ENCODE measurements at regions not wholly inside any gene's neighbourhood (a gene's known extent, or its start where the extent isn't known, plus 50 kb on each side); places are given as distances from the start of the nearest gene placed in this dataset.

DNA sequence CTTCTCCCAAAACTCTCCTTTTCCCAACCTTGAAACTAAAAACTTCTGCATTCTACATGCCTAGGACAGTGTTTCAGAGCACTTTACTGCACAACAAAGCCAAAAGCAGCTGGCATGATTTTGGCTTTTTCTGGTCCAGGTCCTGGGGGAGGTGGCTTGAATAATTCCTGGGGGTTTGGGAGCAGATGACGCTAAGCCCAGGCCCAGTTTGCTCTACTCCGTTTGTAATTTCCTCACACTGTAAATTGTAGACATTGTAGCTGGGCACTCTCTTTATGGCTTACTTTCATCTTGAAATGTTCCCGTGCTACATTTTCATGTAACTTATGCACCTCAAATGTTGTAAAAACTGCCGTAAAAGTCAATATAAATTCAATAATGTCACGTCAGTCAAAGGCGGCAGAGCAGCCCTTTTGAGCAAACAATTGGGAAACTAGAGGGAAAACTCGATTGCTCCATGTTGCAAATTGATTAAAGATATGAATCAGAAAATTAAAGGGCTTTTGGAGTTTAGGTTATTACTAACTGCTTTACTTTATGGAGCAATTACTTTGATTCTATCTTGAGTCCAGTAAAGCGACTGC, 373.2 kb upstream of the SLC14A2 start:
- DNase-seq (no peak), ATAC-seq (no peak)
- Mint-ChIP-seq H3K27ac (no peak overlapping the region), H3K36me3 (no peaks in the 10 kb centered on the region), H3K27me3 (peaks cover 2 to 14% (median 9%) of the 10 kb centered on the region in 5 donors), H3K9me3 (no peaks in the 10 kb centered on the region), H3K4me3 (no peak overlapping the region), H3K4me1 (no peaks in the 10 kb centered on the region)
- POLR2A ChIA-PET: no interaction called here

DNA sequence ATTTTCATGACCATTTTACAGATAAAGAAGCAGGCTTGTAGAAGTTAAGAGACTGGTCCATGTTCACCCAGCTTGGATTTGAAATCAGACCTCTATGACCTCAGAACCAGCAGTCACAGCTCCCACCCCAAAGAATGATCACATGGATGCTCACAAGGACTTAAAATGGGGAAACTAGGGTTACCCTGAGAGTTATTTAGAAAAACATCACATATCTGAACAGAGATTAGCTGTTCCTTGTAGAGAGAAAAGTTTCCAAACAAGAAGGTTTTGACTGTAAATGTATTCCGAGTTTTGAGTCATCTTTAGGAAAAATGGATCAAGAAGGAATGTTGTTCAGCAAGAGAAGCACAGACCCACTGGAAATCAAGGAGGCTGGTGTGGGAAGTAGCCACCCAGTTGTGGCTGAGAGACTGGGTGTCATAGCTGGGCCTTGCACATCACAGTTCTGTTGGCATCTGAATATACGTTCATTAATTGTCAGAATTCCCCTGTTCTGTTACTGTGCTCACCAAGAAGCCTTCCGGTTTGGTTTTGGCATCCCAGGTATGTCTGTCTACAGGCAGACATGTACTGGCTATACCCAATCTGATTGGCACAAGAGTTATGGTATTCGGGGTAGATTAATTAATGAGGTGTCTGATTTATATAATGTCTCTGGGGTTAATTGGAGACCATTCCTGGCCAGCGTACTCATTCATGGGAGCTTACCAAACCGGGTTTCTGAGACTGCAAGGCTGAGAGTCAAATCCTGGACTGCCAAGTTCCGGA, 371.8 kb upstream of the SLC14A2 start:
- Mint-ChIP-seq H3K27me3 (peaks cover 2 to 13% (median 9%) of the 10 kb centered on the region in 5 donors), H3K36me3 (no peaks in the 10 kb centered on the region), H3K4me3 (no peak overlapping the region), H3K4me1 (no peaks in the 10 kb centered on the region), H3K9me3 (no peaks in the 10 kb centered on the region), H3K27ac (no peak overlapping the region)
- DNase-seq: no peak
- no peak for ATAC-seq
- POLR2A ChIA-PET: no interaction called here

- H3K27me3 Mint-ChIP-seq: peaks cover 2 to 12% (median 7%) of the 10 kb centered on the region in 5 donors
- no peaks in the 10 kb centered on the region for H3K4me1 Mint-ChIP-seq
- no peak overlapping the region for H3K4me3 Mint-ChIP-seq
- no peak overlapping the region for H3K27ac Mint-ChIP-seq
- DNase-seq (no peak), ATAC-seq (no peak)
- H3K9me3 Mint-ChIP-seq: no peaks in the 10 kb centered on the region
- no peaks in the 10 kb centered on the region for H3K36me3 Mint-ChIP-seq
- POLR2A ChIA-PET: no interaction called here
Measured at GRCh38 chr18:45245091-45245511, 370.2 kb upstream of the SLC14A2 start.

DNA sequence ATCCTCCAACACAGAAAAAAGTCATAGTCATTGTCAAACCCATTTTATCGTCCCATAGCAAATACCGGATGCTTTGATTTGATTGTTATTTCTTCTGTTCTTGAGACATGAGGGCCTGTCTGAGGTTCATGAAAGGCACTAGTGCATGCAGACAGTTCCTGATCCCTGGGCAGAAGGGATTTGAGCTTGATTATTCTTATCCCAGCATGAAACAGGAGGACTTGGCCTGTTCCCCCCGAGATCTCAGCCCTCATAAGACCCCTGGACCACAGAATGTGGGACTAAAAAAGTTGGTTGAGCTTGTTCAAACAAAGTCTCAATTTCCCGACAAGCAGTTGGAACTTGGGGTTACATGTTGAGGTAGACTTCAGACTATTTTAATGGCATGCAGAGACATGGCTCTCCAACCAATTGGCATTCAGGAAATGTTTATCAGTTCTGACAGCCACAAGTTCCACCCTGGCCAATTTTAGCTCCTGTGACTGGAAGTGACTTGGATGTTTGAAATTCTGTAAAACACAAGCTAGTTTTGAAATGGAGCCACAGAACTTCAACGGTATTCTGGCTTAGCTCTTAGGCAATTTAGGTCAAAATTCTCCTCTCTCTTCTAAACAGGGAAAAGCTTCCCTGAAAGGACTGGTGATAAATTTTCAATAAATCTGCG, 366.9 kb upstream of the SLC14A2 start:
- DNase-seq (no peak), ATAC-seq (no peak)
- POLR2A ChIA-PET: no interaction called here
- Mint-ChIP-seq H3K27ac (no peak overlapping the region), H3K27me3 (peaks cover 0 to 4% (median 2%) of the 10 kb centered on the region in 5 donors), H3K4me1 (no peaks in the 10 kb centered on the region), H3K36me3 (no peaks in the 10 kb centered on the region), H3K9me3 (no peaks in the 10 kb centered on the region), H3K4me3 (no peak overlapping the region)

GRCh38 chr18:45249246-45249661, 366.0 kb upstream of the SLC14A2 start:
- Mint-ChIP-seq H3K4me3 (no peak overlapping the region), H3K9me3 (no peaks in the 10 kb centered on the region), H3K27me3 (peaks cover 0 to 4% (median 2%) of the 10 kb centered on the region in 5 donors), H3K4me1 (no peaks in the 10 kb centered on the region), H3K36me3 (no peaks in the 10 kb centered on the region), H3K27ac (no peak overlapping the region)
- DNase-seq: no peak
- ATAC-seq: no peak
- POLR2A ChIA-PET: no interaction called here

DNA sequence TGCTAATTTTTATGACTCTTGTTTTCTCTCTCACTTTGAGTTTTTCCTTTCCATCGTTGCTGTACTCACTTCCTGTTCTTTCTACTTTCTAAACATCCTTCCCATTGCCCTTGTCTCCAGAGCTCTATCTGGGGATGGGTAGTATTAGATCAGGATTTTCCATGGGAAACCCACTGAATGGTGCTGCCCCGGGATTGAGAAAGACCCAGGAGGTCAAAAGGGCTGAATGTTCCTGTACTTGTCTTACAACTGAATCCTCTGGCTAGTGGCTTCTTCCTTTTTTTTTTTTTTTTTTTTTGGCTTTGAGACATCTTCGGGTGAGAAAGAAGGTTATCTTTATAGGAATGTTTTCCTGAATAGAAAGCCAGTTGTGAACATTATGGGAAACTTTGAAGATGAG, 364.8 kb upstream of the SLC14A2 start:
- ATAC-seq: no peak
- no peak overlapping the region for H3K27ac Mint-ChIP-seq
- DNase-seq: no peak
- H3K27me3 Mint-ChIP-seq: peaks cover 3 to 10% (median 4%) of the 10 kb centered on the region in 5 donors
- H3K4me3 Mint-ChIP-seq: no peak overlapping the region
- H3K9me3 Mint-ChIP-seq: no peaks in the 10 kb centered on the region
- H3K4me1 Mint-ChIP-seq: no peaks in the 10 kb centered on the region
- POLR2A ChIA-PET: no interaction called here
- H3K36me3 Mint-ChIP-seq: no peaks in the 10 kb centered on the region

DNA sequence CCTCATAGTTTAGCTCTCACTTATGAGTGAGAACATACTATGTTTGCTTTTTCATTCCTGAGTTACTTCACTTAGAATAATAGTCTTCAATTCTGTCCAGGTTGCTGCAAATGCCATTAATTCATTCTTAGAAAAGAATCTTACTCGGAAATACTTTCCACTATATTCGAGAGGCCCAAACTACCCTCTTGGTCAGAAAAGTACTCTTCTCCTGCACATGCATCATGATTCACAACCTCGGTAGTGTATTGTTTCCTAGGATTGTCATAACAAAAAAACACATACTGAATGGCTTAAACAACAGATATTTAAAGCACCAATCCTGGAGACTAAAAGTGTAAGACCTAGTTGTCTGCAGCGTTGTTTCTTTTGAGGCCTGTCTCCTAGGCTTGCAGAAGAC, 364.0 kb upstream of the SLC14A2 start:
- DNase-seq: no peak

GRCh38 chr18:45252474-45252873, 362.8 kb upstream of the SLC14A2 start:
- Mint-ChIP-seq H3K9me3 (no peaks in the 10 kb centered on the region), H3K4me1 (no peaks in the 10 kb centered on the region), H3K27me3 (peaks cover 0 to 10% (median 5%) of the 10 kb centered on the region in 5 donors), H3K27ac (no peak overlapping the region), H3K36me3 (no peaks in the 10 kb centered on the region), H3K4me3 (no peak overlapping the region)
- DNase-seq: no peak
- POLR2A ChIA-PET: no interaction called here
- no peak for ATAC-seq

More for the DNA sequence above, 364.0 kb upstream of the SLC14A2 start:
- POLR2A ChIA-PET: no interaction called here
- Mint-ChIP-seq H3K36me3 (no peaks in the 10 kb centered on the region), H3K27me3 (peaks cover 0 to 10% (median 3%) of the 10 kb centered on the region in 5 donors), H3K4me3 (no peak overlapping the region), H3K9me3 (no peaks in the 10 kb centered on the region), H3K27ac (no peak overlapping the region), H3K4me1 (no peaks in the 10 kb centered on the region)
- ATAC-seq: no peak

GRCh38 chr18:45253056-45253565, 362.2 kb upstream of the SLC14A2 start:
- peaks cover 0 to 10% (median 5%) of the 10 kb centered on the region in 5 donors for H3K27me3 Mint-ChIP-seq
- H3K27ac Mint-ChIP-seq: no peak overlapping the region
- H3K4me3 Mint-ChIP-seq: no peak overlapping the region
- no peak for ATAC-seq
- no peaks in the 10 kb centered on the region for H3K36me3 Mint-ChIP-seq
- POLR2A ChIA-PET: no interaction called here
- peaks cover 0 to 1% (median 0%) of the 10 kb centered on the region in 9 donors for H3K9me3 Mint-ChIP-seq
- no peak for DNase-seq
- H3K4me1 Mint-ChIP-seq: no peaks in the 10 kb centered on the region

DNA sequence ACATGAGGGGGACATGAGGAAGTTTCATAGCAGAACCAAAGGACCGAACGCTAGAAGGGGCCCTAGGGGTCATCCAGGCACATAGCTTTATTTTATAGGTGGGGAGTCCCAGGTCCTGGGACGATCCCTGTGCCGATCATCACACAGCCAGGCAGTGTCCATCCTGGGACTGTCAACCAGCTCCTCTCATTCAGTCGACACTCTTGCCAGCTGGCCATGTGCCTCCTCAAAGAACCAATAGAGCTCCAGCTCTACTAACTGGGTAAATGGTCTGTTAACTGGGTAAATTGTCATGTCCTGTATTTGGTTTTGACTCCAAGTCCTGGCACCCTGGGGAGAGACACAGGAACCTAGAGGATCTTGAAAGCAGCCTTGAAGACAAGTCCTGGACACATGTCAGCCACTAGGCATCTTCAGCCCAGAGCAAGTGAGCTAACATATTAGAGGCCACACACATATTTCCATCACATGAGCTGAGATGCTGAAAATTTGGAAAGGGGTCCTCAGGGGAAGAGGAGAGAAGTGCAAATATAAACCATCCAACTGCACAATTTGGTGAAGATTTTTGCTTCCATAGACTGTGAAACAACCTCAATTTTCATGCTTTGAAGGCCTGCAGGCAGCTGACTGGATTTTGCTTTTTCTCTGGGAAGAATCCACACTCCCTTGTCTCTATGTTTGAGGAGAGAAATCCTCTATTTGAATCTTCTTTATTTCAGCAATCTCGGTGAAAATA, 361.1 kb upstream of the SLC14A2 start:
- Mint-ChIP-seq H3K4me3 (no peak overlapping the region), H3K4me1 (no peaks in the 10 kb centered on the region), H3K27ac (no peak overlapping the region), H3K9me3 (peaks cover 0 to 2% (median 0%) of the 10 kb centered on the region in 9 donors), H3K27me3 (peaks cover 0 to 10% (median 5%) of the 10 kb centered on the region in 5 donors), H3K36me3 (no peaks in the 10 kb centered on the region)
- DNase-seq (no peak), ATAC-seq (no peak)
- POLR2A ChIA-PET: no interaction called here

DNA sequence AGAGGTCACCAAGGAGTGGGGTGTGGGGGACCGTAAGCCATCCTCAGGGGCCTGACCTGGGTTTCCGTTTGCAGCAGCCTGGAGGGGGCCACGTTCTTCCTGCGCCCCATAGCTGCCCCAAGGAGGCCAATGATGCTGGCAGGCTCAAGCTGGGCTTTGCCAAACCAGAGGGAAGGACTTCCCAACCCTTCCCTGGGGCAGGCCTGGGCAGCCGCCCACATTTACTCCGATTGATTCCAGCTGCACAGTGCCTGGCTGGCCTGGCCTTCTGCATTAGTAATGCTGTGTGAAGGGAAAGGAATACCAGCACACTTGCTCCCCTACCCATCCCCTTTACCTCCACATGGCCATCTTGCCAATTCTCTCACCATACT, 360.6 kb upstream of the SLC14A2 start:
- ATAC-seq (no peak), DNase-seq (no peak)
- Mint-ChIP-seq H3K27ac (no peak overlapping the region), H3K36me3 (no peaks in the 10 kb centered on the region), H3K4me3 (no peak overlapping the region), H3K9me3 (peaks cover 0 to 2% (median 0%) of the 10 kb centered on the region in 9 donors), H3K27me3 (peaks cover 0 to 10% (median 5%) of the 10 kb centered on the region in 5 donors), H3K4me1 (no peaks in the 10 kb centered on the region)
- POLR2A ChIA-PET: no interaction called here

DNA sequence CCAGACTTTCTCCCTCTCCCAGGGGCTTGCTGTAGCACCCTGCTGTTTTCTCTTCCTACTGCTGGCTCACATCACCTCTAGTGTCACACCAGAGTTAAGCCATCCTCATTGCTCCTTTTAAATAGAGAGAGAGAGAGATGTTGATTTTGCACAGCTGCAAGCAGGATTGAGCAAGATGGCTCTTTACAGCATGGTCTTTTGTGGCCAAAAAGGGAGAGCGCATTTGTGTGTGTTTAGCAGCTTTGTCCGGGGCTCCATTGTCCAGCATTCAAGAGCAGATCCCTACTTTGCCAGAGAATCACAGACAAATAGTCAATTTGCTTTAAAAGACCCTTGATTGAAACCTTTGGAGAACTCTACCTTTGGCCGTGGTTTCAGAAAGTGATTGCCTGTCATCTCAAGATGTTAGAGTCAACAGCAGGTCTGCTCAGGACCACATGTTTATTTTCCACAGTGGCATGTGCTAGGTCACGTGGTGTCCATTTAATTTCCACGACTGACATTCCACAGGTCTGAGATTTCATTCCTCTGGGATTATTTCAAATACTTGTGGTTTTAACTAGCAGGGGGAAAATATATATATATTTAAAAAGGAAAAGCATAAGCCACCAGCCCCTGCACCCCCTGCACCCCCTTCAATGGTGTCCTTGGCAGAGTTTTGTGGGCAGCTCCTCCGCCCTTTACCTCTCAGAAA, 359.9 kb upstream of the SLC14A2 start:
- H3K27ac Mint-ChIP-seq: no peak overlapping the region

More for the DNA sequence above, 359.9 kb upstream of the SLC14A2 start:
- ATAC-seq (no peak), DNase-seq (no peak)
- POLR2A ChIA-PET: no interaction called here
- Mint-ChIP-seq H3K4me3 (no peak overlapping the region), H3K27me3 (peaks cover 0 to 10% (median 4%) of the 10 kb centered on the region in 5 donors), H3K36me3 (no peaks in the 10 kb centered on the region), H3K9me3 (peaks cover 0 to 2% (median 0%) of the 10 kb centered on the region in 9 donors), H3K4me1 (no peaks in the 10 kb centered on the region)

All from naive thymus-derived CD8-positive, alpha-beta T cell (primary cell).